ENCODE measurements at regions not wholly inside any gene's neighbourhood (a gene's known extent, or its start where the extent isn't known, plus 50 kb on each side); places are given as distances from the start of the nearest gene placed in this dataset.

DNA sequence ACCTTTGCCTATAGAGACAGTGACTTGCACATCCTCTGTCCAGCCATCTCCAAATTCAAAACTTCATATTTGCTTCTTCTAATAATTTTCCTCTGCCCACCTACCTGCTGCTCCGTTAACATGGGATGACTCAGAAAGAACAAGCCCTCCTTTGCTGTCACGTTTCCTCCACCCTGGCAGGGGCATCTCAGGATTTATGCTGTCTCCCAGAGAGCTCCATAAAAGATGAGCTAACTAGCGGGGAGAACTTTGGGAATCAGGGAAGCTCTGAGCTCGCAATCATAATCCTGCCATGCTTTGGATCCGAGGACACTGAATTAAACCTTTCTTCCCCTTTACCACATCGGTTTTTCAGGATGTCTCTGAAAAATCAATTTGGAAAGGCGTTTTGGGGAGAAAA, 78.4 kb upstream of the FSTL4 start:
- TF ChIP-seq CTCF (IDR thresholded peaks at IDR 0.05) (no peak), POLR2A (IDR thresholded peaks at IDR 0.05) (no peak)

Data from thyroid gland (tissue), 4 donors.